RWPE1 (cell line): ENCODE measurements at regions not wholly inside any gene's neighbourhood (a gene's known extent, or its start where the extent isn't known, plus 50 kb on each side); places are given as distances from the start of the nearest gene placed in this dataset.

Experiments
- CTCF ChIA-PET: fragments of 350-600 bp; sonication (Branson Sonifier 250); formaldehyde crosslinking; extraction: SDS; loops from one replicate; lab custom pipeline; 2021; lab: Yijun Ruan, JAX
- POLR2A ChIA-PET: fragments of 400-600 bp; formaldehyde crosslinking; extraction: SDS; loops from one replicate; lab custom pipeline; 2020; ENCODE audit warnings: antibody characterized with exemption; ENCODE audit not compliant: low non-redundant PET; lab: Yijun Ruan, JAX
- DNase-seq: peaks from one replicate; pipeline ENCODE4 v3.0.0; 2012; ENCODE audit warnings: low spot score
- H3K27ac ChIP-seq: fragments of 450-650 bp; 2 replicates; pipeline ENCODE4 v1.5.1; 2017
- CTCF ChIP-seq: fragments of 450-650 bp; conservative IDR thresholded peaks from 2 replicates; pipeline ENCODE4 v1.5.1; 2017; ENCODE audit warnings: low read depth, mild to moderate bottlenecking

- ChIA-PET CTCF (interaction anchor here (1.0 kb wide), 1 partner anchor 125 kb away, joined by 3 read pairs; no protein-coding TSS in a partner anchor), POLR2A (no interaction called here)
- no peak for TF ChIP-seq CTCF
- no peak overlapping the region for H3K27ac ChIP-seq
- DNase-seq = no peak
Measured at GRCh38 chr10:89153971-89154370, 53.1 kb downstream of the CH25H start.

GRCh38 chr10:89153116-89153515 lies 54.0 kb downstream of the CH25H start:
- ChIA-PET CTCF (interaction anchor here (1.0 kb wide), 1 partner anchor 124 kb away, joined by 3 read pairs; no protein-coding TSS in a partner anchor), POLR2A (no interaction called here)
- TF ChIP-seq CTCF = no peak
- no peak overlapping the region for H3K27ac ChIP-seq
- no peak for DNase-seq

GRCh38 chr10:89151857-89152256 lies 55.3 kb downstream of the CH25H start:
- no peak for TF ChIP-seq CTCF
- no peak for DNase-seq
- no peak overlapping the region for H3K27ac ChIP-seq
- ChIA-PET POLR2A (no interaction called here), CTCF (no interaction called here)

GRCh38 chr10:89148061-89148460 lies 59.1 kb downstream of the CH25H start:
- no peak overlapping the region for H3K27ac ChIP-seq
- no peak for DNase-seq
- POLR2A ChIA-PET = no interaction called here
- CTCF ChIA-PET = no interaction called here
- no peak for TF ChIP-seq CTCF

- CTCF ChIA-PET = interaction anchor here (0.6 kb wide), 1 partner anchor 320 kb away, joined by 3 read pairs; no protein-coding TSS in a partner anchor
- no peak overlapping the region for H3K27ac ChIP-seq
Measured at GRCh38 chr10:89147256-89147655, 59.9 kb downstream of the CH25H start.

GRCh38 chr10:89144836-89145235 lies 62.3 kb downstream of the CH25H start:
- ChIA-PET CTCF (interaction anchor here (1.1 kb wide), 1 partner anchor 210 kb away, joined by 4 read pairs; no protein-coding TSS in a partner anchor), POLR2A (no interaction called here)
- no peak for TF ChIP-seq CTCF
- DNase-seq = no peak
- no peak overlapping the region for H3K27ac ChIP-seq

More at GRCh38 chr10:89147256-89147655, 59.9 kb downstream of the CH25H start:
- no peak for TF ChIP-seq CTCF
- peak; percentile 55 for DNase-seq
- POLR2A ChIA-PET = no interaction called here
